KMS-11 (cell line): ENCODE measurements at regions not wholly inside any gene's neighbourhood (a gene's known extent, or its start where the extent isn't known, plus 50 kb on each side); places are given as distances from the start of the nearest gene placed in this dataset.

Experiments used
- H2AFZ ChIP-seq: fragments of 200-600 bp; sonication (generic); 2 replicates; pipeline ENCODE4 v1.6.1; 2016; ENCODE audit warnings: antibody characterized with exemption, mixed run types, low read depth
- H3K27ac ChIP-seq: fragments of 200-600 bp; sonication (generic); 2 replicates; pipeline ENCODE4 v1.6.1; 2016; ENCODE audit warnings: mild to moderate bottlenecking, mixed run types
- H3K27me3 ChIP-seq: fragments of 200-600 bp; sonication (generic); 2 replicates; pipeline ENCODE4 v1.6.1; 2017; ENCODE audit warnings: mild to moderate bottlenecking, low read depth, mixed run types, moderate library complexity; ENCODE audit not compliant: insufficient read depth
- H3K36me3 ChIP-seq: fragments of 200-600 bp; sonication (generic); 2 replicates; pipeline ENCODE4 v1.6.1; 2017; ENCODE audit warnings: mild to moderate bottlenecking, mixed run types; ENCODE audit not compliant: insufficient read depth
- H3K4me1 ChIP-seq: fragments of 200-600 bp; sonication (generic); 2 replicates; pipeline ENCODE4 v1.6.1; 2016; ENCODE audit warnings: mild to moderate bottlenecking, low read depth, mixed run types; ENCODE audit not compliant: poor library complexity, severe bottlenecking
- H3K4me2 ChIP-seq: fragments of 200-600 bp; sonication (generic); 2 replicates; pipeline ENCODE4 v1.7.0; 2016; ENCODE audit warnings: mild to moderate bottlenecking, mixed run types
- H3K4me3 ChIP-seq: fragments of 200-600 bp; sonication (generic); IDR thresholded peaks from 2 replicates; pipeline ENCODE4 v1.6.1; 2017; ENCODE audit warnings: low read depth, low read length, mixed read lengths; ENCODE audit not compliant: insufficient read depth
- H3K79me2 ChIP-seq: fragments of 200-600 bp; sonication (generic); 2 replicates; pipeline ENCODE4 v1.6.1; 2016; ENCODE audit warnings: low read depth, mixed run types; ENCODE audit not compliant: insufficient read depth
- H3K9ac ChIP-seq: fragments of 200-600 bp; sonication (generic); 2 replicates; pipeline ENCODE4 v1.6.1; 2016; ENCODE audit warnings: mild to moderate bottlenecking, mixed run types
- H4K20me1 ChIP-seq: fragments of 200-600 bp; sonication (generic); 2 replicates; pipeline ENCODE4 v1.6.1; 2016; ENCODE audit warnings: mild to moderate bottlenecking, mixed run types; ENCODE audit not compliant: insufficient read depth
- CTCF ChIP-seq: fragments of 200-600 bp; sonication (generic); conservative IDR thresholded peaks from 2 replicates; pipeline ENCODE4 v1.6.1; 2017; ENCODE audit warnings: low read depth, mild to moderate bottlenecking, antibody characterized with exemption, low read length, moderate library complexity, mixed read lengths

DNA sequence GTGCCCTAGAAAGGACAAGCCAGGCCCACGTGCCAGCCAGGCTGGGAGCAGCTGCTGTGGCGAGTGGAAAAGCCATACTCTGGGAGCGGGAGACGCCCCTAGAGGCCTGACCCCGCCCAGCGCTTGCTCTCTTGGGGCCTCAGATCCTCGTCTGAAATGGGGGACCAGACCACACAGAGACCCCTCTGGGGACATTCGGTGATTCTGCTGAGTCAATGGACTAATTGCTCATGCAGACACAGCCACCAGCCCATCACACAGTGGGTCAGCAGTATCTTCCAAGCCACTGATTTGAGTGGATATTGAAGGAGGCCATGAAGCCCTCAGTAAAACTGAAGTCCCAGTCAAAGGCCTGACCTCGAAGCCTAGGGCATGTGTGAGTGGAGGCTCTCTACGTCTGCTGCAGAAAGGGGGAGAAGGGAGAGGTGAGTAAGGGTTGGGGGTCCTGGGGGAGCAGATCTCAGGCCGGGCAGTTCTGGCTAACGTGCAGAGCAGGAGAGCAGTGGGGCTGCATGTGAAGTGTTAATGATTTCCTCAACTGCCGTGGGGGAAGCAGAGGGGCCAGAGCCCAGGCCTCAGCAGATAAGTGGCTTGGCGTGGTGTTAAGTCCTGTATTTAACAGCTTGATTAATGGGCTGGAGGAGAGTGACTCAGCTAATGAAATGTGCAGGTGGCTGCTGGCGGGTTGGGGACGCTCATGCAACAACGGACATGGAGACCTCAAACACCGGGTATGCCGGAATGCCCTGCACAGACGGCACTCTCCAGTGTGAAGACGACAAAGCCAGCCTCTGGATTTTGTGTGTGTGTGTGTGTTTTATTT lies 104.4 kb upstream of the TWIST2 start:
- Histone ChIP-seq H2AFZ (no peak overlapping the region), H3K4me2 (no peak overlapping the region), H3K79me2 (no peaks in the 10 kb centered on the region), H4K20me1 (no peaks in the 10 kb centered on the region), H3K36me3 (no peaks in the 10 kb centered on the region), H3K9ac (no peak overlapping the region), H3K27me3 (no peaks in the 10 kb centered on the region), H3K4me1 (no peaks in the 10 kb centered on the region), H3K27ac (no peak overlapping the region), H3K4me3 (no peak overlapping the region)
- no peak for TF ChIP-seq CTCF

DNA sequence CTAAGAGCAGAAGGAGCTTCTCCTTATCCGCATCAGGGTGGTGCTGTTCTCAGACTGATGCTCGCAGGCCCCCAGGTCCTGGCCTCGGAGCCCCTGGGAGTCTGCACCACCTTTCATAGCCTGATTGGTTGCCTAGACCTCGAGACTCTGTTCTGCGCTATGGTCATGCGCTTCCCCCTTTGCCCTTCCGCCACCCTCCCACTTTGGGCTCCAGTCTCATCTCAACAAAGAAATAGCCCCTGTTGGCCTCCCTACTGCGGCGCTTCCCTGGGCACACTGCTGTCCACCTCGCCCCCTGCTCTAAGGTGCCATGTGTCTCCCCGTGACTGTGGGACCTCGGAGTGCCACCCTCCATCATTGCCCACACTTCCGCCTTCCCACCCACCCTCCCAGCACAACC lies 102.9 kb upstream of the TWIST2 start:
- Histone ChIP-seq H4K20me1 (no peaks in the 10 kb centered on the region), H3K9ac (no peak overlapping the region), H2AFZ (no peak overlapping the region), H3K27me3 (no peaks in the 10 kb centered on the region), H3K27ac (no peak overlapping the region), H3K79me2 (no peaks in the 10 kb centered on the region), H3K4me1 (no peaks in the 10 kb centered on the region), H3K4me2 (no peak overlapping the region), H3K36me3 (no peaks in the 10 kb centered on the region), H3K4me3 (no peak overlapping the region)
- TF ChIP-seq CTCF, result no peak

DNA sequence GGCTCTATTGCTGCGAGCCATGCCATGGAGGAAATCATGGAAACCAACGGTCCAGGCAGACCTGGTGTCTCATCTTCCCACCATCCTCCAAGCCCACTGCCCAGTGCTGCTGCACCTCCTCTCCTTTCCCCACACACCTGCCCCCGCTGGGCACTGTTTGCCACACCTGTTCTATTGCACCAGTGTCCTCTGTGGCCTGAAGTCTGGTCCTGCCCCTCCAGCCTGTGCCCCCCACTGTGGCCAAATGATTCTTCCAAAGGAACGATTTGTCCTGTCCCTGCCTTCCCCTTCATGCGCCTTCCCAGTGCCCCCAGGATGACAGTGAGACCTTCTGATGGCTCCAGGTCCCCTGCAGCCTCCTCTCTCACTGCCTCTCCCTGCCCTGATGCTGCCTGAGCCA lies 101.9 kb upstream of the TWIST2 start:
- H3K27me3 ChIP-seq, result no peaks in the 10 kb centered on the region
- no peak overlapping the region for H3K9ac ChIP-seq
- H2AFZ ChIP-seq, result no peak overlapping the region
- no peak overlapping the region for H3K4me3 ChIP-seq
- no peak overlapping the region for H3K27ac ChIP-seq
- H3K36me3 ChIP-seq, result no peaks in the 10 kb centered on the region
- no peaks in the 10 kb centered on the region for H3K4me1 ChIP-seq
- TF ChIP-seq CTCF, result no peak
- no peaks in the 10 kb centered on the region for H4K20me1 ChIP-seq
- H3K4me2 ChIP-seq, result no peak overlapping the region
- H3K79me2 ChIP-seq, result no peaks in the 10 kb centered on the region

DNA sequence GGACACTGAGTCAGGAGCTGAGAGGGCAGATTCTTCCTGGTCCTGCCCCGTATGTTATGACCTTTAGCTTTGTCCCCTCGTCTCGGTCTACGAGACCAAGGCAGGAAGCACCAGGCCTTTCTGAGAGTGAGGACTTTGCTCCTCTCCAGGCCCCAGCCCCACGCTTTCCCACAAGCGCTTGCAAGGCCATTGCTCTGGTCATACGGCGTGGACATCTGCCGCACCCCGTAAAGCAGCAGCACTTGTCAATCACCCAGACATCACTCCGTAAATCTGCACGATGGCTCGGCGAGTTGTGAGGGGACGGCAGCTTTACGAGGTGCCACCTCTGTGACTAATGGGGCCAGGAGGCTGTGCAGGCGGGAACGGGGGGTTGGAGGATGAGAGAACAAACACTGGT lies 100.8 kb upstream of the TWIST2 start:
- H4K20me1 ChIP-seq, result no peaks in the 10 kb centered on the region
- no peak overlapping the region for H3K4me2 ChIP-seq
- H3K27me3 ChIP-seq, result no peaks in the 10 kb centered on the region
- no peak overlapping the region for H3K27ac ChIP-seq
- no peaks in the 10 kb centered on the region for H3K4me1 ChIP-seq
- no peak overlapping the region for H3K4me3 ChIP-seq
- TF ChIP-seq CTCF, result no peak
- H3K36me3 ChIP-seq, result no peaks in the 10 kb centered on the region
- no peaks in the 10 kb centered on the region for H3K79me2 ChIP-seq
- H2AFZ ChIP-seq, result no peak overlapping the region
- H3K9ac ChIP-seq, result no peak overlapping the region
